Esophagus muscularis mucosa (tissue), 2 donors: ENCODE measurements at regions not wholly inside any gene's neighbourhood (a gene's known extent, or its start where the extent isn't known, plus 50 kb on each side); places are given as distances from the start of the nearest gene placed in this dataset.

Experiments
- POLR2A ChIP-seq: fragments of 450-650 bp; IDR thresholded peaks from one replicate; pipeline ENCODE4 v1.6.1; 2017; ENCODE audit warnings: antibody characterized with exemption, moderate library complexity, mild to moderate bottlenecking, low read depth
- POLR2AphosphoS5 ChIP-seq, 2 donors: sonication (generic); formaldehyde crosslinking; IDR thresholded peaks; one replicate each; pipeline ENCODE4 v1.6.1; 2017; ENCODE audit warnings: antibody characterized with exemption in 2 of 2

- TF ChIP-seq POLR2A, result no peak
- no peak for TF ChIP-seq POLR2AphosphoS5 (IDR thresholded peaks at IDR 0.05)
These were observed 138.7 kb downstream of the DRD1 start for GRCh38 chr5:175305251-175305650.
